HCT116 (cell line): ENCODE measurements at regions not wholly inside any gene's neighbourhood (a gene's known extent, or its start where the extent isn't known, plus 50 kb on each side); places are given as distances from the start of the nearest gene placed in this dataset.

Source experiments
- ATAC-seq: fragments of 200-7000 bp; cut with Tn5 transposase; 2 replicates; pipeline ENCODE4 v1.9.1; 2020; ENCODE audit warnings: mild to moderate bottlenecking, moderate library complexity
- BruUV-seq: library from RNA; stranded (reverse); fragments of 400-500 nt; replicated peaks from 2 replicates; lab custom pipeline; 2021; lab: Mats Ljungman, UMichigan
- CTCF ChIA-PET: fragments of 300-600 bp; sonication (Branson Sonifier 250); formaldehyde crosslinking; loops from one replicate; lab custom pipeline; 2021; ENCODE audit warnings: antibody characterized with exemption; lab: Charles Lee
- POLR2A ChIA-PET: fragments of 300-600, 350-600 bp; sonication (Branson Sonifier 250); formaldehyde crosslinking; loops from one replicate; lab custom pipeline; 2021; ENCODE audit warnings: antibody characterized with exemption; lab: Charles Lee
- RAD21 ChIA-PET, 2 experiments: fragments of 300-600 bp; sonication (Branson Sonifier 250); formaldehyde crosslinking; loops; one replicate each; lab custom pipeline; 2023; ENCODE audit warnings: low total read pairs in 2 of 2; ENCODE audit not compliant: uncharacterized antibody in 2 of 2, unreplicated experiment in 2 of 2, low non-redundant PET in 1 of 2; lab: Charles Lee
- DNase-seq: peaks from one replicate; pipeline ENCODE4 v3.0.0-alpha.2; 2010; ENCODE audit warnings: low read depth, low spot score
- H2AFZ ChIP-seq: fragments of 200-600 bp; shearing (Covaris generic), sonication (generic); 2 replicates; pipeline ENCODE4 v1.6.1; 2017; ENCODE audit warnings: low read depth, mixed run types, mixed read lengths, antibody characterized with exemption, low read length; ENCODE audit not compliant: poor library complexity, severe bottlenecking
- H3K27ac ChIP-seq: 2 replicates; pipeline ENCODE4 v1.5.1; 2012; ENCODE audit warnings: low read depth, low read length
- H3K27me3 ChIP-seq: fragments of 200-600 bp; sonication (generic); 2 replicates; pipeline ENCODE4 v1.6.1; 2016; ENCODE audit warnings: mixed run types, low read length, mixed read lengths; ENCODE audit not compliant: insufficient read depth
- H3K36me3 ChIP-seq, 2 experiments: fragments of 200-500 bp in 1 of 2; fragments of 200-600 bp in 1 of 2; sonication (Bioruptor generic) in 1 of 2; sonication (generic) in 1 of 2; 2 replicates each; pipeline versions ENCODE4 v1.5.1 to v1.6.1; 2014 to 2016; ENCODE audit warnings: low read length in 2 of 2, inconsistent platforms in 1 of 2, mixed read lengths in 1 of 2, mixed run types in 1 of 2; ENCODE audit not compliant: insufficient read depth in 2 of 2, control insufficient read depth in 1 of 2
- H3K4me1 ChIP-seq, 2 experiments: fragments of 200-600 bp in 1 of 2; sonication (generic) in 1 of 2; 2 replicates each; pipeline versions ENCODE4 v1.5.1 to v1.6.1; 2012 to 2017; ENCODE audit warnings: low read length in 2 of 2, inconsistent platforms in 1 of 2, mild to moderate bottlenecking in 1 of 2, mixed read lengths in 1 of 2, mixed run types in 1 of 2, moderate library complexity in 1 of 2; ENCODE audit not compliant: insufficient read depth in 2 of 2, control insufficient read depth in 1 of 2
- H3K4me2 ChIP-seq: fragments of 200-600 bp; sonication (generic); 2 replicates; pipeline ENCODE4 v1.6.1; 2017; ENCODE audit warnings: mixed run types, low read length, mixed read lengths
- H3K4me3 ChIP-seq, 2 experiments: fragments of 200-600 bp in 1 of 2; sonication (generic) in 1 of 2; replicated peaks in 1 of 2; 2 replicates each; pipeline ENCODE4 v1.5.1; 2011 to 2016; ENCODE audit warnings: low read length in 2 of 2, control low read depth in 1 of 2, low read depth in 1 of 2, mild to moderate bottlenecking in 1 of 2, mixed read lengths in 1 of 2, mixed run types in 1 of 2
- H3K79me2 ChIP-seq: fragments of 200-600 bp; sonication (generic); 2 replicates; pipeline ENCODE4 v1.6.1; 2017; ENCODE audit warnings: mild to moderate bottlenecking, mixed run types, low read length, moderate library complexity, mixed read lengths; ENCODE audit not compliant: insufficient read depth
- H3K9ac ChIP-seq: fragments of 200-600 bp; sonication (generic); 2 replicates; pipeline ENCODE4 v1.6.1; 2016; ENCODE audit warnings: low read length, mixed read lengths
- H3K9me2 ChIP-seq: fragments of 200-600 bp; sonication (generic), shearing (Covaris generic); 2 replicates; pipeline ENCODE4 v1.6.1; 2017; ENCODE audit warnings: mixed run types, mild to moderate bottlenecking, moderate library complexity; ENCODE audit not compliant: insufficient read depth
- H3K9me3 ChIP-seq, 2 experiments: fragments of 200-500 bp in 1 of 2; fragments of 200-600 bp in 1 of 2; sonication (Bioruptor generic) in 1 of 2; sonication (generic) in 1 of 2; 2 replicates each; pipeline ENCODE4 v1.6.1; 2014 to 2017; ENCODE audit warnings: low read length in 2 of 2, mixed read lengths in 2 of 2, inconsistent platforms in 1 of 2, low read depth in 1 of 2, mild to moderate bottlenecking in 1 of 2, mixed run types in 1 of 2, moderate library complexity in 1 of 2; ENCODE audit not compliant: control insufficient read depth in 1 of 2, insufficient read depth in 1 of 2
- H4K20me1 ChIP-seq: fragments of 200-600 bp; sonication (generic), shearing (Covaris generic); 2 replicates; pipeline ENCODE4 v1.6.1; 2017; ENCODE audit warnings: mixed run types, mild to moderate bottlenecking, moderate library complexity; ENCODE audit not compliant: insufficient read depth
- CBX3 ChIP-seq: IDR thresholded peaks from 2 replicates; pipeline ENCODE4 v1.6.1; 2012; ENCODE audit warnings: low read depth
- CEBPB ChIP-seq: IDR thresholded peaks from 2 replicates; pipeline ENCODE4 v1.6.1; 2012; ENCODE audit warnings: low read depth
- EZH2 ChIP-seq: fragments of 200-600 bp; sonication (generic); IDR thresholded peaks from 2 replicates; pipeline ENCODE4 v1.6.1; 2017; ENCODE audit warnings: antibody characterized with exemption, mixed run types
- TCF7L2 ChIP-seq: IDR thresholded peaks from 2 replicates; pipeline ENCODE4 v1.7.0; 2011; ENCODE audit warnings: borderline replicate concordance, inconsistent platforms; ENCODE audit not compliant: insufficient read depth, insufficient read length; ENCODE audit errors: extremely low read depth
- YY1 ChIP-seq: IDR thresholded peaks from 2 replicates; pipeline ENCODE4 v1.6.1; 2011; ENCODE audit warnings: low read length, low read depth, moderate library complexity, mild to moderate bottlenecking; ENCODE audit not compliant: insufficient replicate concordance; ENCODE audit errors: extremely low read depth
- intact Hi-C: fragments of 100-400 bp; cut with micrococcal nuclease; formaldehyde crosslinking; loops from 2 replicates; pipeline ENCODE4 v1.10.0; 2022
- TF ChIP-seq, protein P1 (sequence below), 3 experiments: fragments of 200-600 bp in 1 of 3; sonication (generic) in 1 of 3; IDR thresholded peaks in 2 of 3; conservative IDR thresholded peaks in 1 of 3; 2 replicates each; pipeline ENCODE4 v1.5.1; 2012 to 2017; ENCODE audit warnings: low read depth in 2 of 3, low read length in 2 of 3, antibody characterized with exemption in 1 of 3, borderline replicate concordance in 1 of 3, control low read depth in 1 of 3, mild to moderate bottlenecking in 1 of 3, mixed read lengths in 1 of 3, mixed run types in 1 of 3, moderate library complexity in 1 of 3; ENCODE audit not compliant: insufficient read depth in 1 of 3

DNA sequence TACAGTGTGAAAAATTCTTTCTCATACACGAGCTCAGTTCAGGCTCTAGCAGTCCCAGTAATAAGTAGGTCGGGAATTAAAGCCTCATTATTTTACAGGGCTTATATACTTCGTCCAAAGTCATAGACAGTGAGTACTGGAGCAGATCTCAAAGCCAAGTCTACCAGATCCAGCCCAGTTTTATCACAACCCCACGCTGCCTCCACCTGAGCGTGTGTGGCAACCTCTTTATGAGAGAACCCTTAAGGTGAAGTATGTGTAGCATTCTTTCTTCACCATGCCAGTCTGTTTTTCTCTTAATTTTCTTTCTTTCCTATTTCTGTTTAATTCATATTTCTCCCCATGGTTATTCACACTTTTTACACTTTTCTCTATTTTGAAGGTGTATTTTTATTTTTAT is 574.6 kb upstream of the ARPP21 start:
- TF ChIP-seq CEBPB: no peak
- Histone ChIP-seq H2AFZ (no peak overlapping the region), H3K4me3 (no peak overlapping the region), H3K4me1 (no peaks in the 10 kb centered on the region), H3K36me3 (no peaks in the 10 kb centered on the region), H3K79me2 (no peaks in the 10 kb centered on the region), H3K9me3 (peaks cover 0 to 12% of the 10 kb centered on the region in 2 experiments; a peak in 2 of 4 replicates), H3K9ac (no peak overlapping the region), H3K27me3 (no peaks in the 10 kb centered on the region), H4K20me1 (no peaks in the 10 kb centered on the region), H3K4me2 (no peak overlapping the region), H3K27ac (no peak overlapping the region), H3K9me2 (no peaks in the 10 kb centered on the region)
- DNase-seq: no peak
- ChIA-PET CTCF (no interaction called here), RAD21 (no interaction called here), POLR2A (no interaction called here)
- intact Hi-C loops: no loop called here
- BruUV-seq: no TSS peak
- no peak for ATAC-seq

GRCh38 chr3:35065891-35066290 is 573.4 kb upstream of the ARPP21 start:
- no peak for ATAC-seq

More at GRCh38 chr3:35065891-35066290, 573.4 kb upstream of the ARPP21 start:
- no peak overlapping the region for H3K9ac ChIP-seq
- intact Hi-C loops: no loop called here
- H3K27me3 ChIP-seq: no peaks in the 10 kb centered on the region
- no TSS peak for BruUV-seq
- POLR2A ChIA-PET: no interaction called here
- H3K9me3 ChIP-seq: peaks cover 0 to 18% of the 10 kb centered on the region in 2 experiments; a peak in 2 of 4 replicates
- no peak for DNase-seq
- H3K4me2 ChIP-seq: no peak overlapping the region
- H3K27ac ChIP-seq: no peak overlapping the region
- no peaks in the 10 kb centered on the region for H3K9me2 ChIP-seq
- no peak overlapping the region for H2AFZ ChIP-seq
- no peaks in the 10 kb centered on the region for H3K4me1 ChIP-seq
- no peaks in the 10 kb centered on the region for H3K79me2 ChIP-seq
- no peaks in the 10 kb centered on the region for H3K36me3 ChIP-seq
- no peak for TF ChIP-seq TCF7L2
- TF ChIP-seq, protein P1, sequence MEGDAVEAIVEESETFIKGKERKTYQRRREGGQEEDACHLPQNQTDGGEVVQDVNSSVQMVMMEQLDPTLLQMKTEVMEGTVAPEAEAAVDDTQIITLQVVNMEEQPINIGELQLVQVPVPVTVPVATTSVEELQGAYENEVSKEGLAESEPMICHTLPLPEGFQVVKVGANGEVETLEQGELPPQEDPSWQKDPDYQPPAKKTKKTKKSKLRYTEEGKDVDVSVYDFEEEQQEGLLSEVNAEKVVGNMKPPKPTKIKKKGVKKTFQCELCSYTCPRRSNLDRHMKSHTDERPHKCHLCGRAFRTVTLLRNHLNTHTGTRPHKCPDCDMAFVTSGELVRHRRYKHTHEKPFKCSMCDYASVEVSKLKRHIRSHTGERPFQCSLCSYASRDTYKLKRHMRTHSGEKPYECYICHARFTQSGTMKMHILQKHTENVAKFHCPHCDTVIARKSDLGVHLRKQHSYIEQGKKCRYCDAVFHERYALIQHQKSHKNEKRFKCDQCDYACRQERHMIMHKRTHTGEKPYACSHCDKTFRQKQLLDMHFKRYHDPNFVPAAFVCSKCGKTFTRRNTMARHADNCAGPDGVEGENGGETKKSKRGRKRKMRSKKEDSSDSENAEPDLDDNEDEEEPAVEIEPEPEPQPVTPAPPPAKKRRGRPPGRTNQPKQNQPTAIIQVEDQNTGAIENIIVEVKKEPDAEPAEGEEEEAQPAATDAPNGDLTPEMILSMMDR (IDR thresholded peaks at IDR 0.05 in 2 of 3, conservative IDR thresholded peaks at IDR 0.05 in 1 of 3; ENCODE audit: borderline replicate concordance in 1 of 3, insufficient read depth in 1 of 3, low read depth in 2 of 3, low read length in 2 of 3): no peak
- TF ChIP-seq YY1: no peak
- no peak for TF ChIP-seq CBX3
- TF ChIP-seq EZH2: no peak
- RAD21 ChIA-PET: no interaction called here
- CTCF ChIA-PET: no interaction called here
- no peaks in the 10 kb centered on the region for H4K20me1 ChIP-seq
- H3K4me3 ChIP-seq: no peak overlapping the region
